HG03280 (cell line): ENCODE measurements at regions not wholly inside any gene's neighbourhood (a gene's known extent, or its start where the extent isn't known, plus 50 kb on each side); places are given as distances from the start of the nearest gene placed in this dataset.
"Not testable (repeated sequence)": the region's sequence is repeated elsewhere in the genome, so short reads cannot be mapped to it uniquely, and the experiment has no call there.

Experiments used
- ATAC-seq: cut with Tn5 transposase; IDR thresholded peaks from one replicate; pipeline ENCODE4 v1.9.1; 2021; ENCODE audit warnings: mild to moderate bottlenecking, moderate library complexity; ENCODE audit not compliant: unreplicated experiment

GRCh38 chr3:4139462-4140140, 163.6 kb upstream of the SETMAR start:
- ATAC-seq, result no peak

- no peak for ATAC-seq
Observed at GRCh38 chr3:4140921-4141320, 162.2 kb upstream of the SETMAR start.

- no peak for ATAC-seq
Observed at GRCh38 chr3:4147556-4148118, 155.5 kb upstream of the SETMAR start.

- ATAC-seq, result no peak
Observed at GRCh38 chr3:4149296-4149695, 153.9 kb upstream of the SETMAR start.

GRCh38 chr3:4150816-4151215, 152.4 kb upstream of the SETMAR start:
- ATAC-seq, result no peak

GRCh38 chr3:4151859-4152258, 151.3 kb upstream of the SETMAR start:
- ATAC-seq, result no peak

- no peak for ATAC-seq
Observed at GRCh38 chr3:4153771-4154170, 149.4 kb upstream of the SETMAR start.

- ATAC-seq, result no peak
Observed at GRCh38 chr3:4158329-4158728, 144.8 kb upstream of the SETMAR start.

- no peak for ATAC-seq
Observed at GRCh38 chr3:4162096-4162495, 141.1 kb upstream of the SETMAR start.

GRCh38 chr3:4163011-4163410, 140.2 kb upstream of the SETMAR start:
- no peak for ATAC-seq

GRCh38 chr3:4166540-4166939, 136.6 kb upstream of the SETMAR start:
- no peak for ATAC-seq

GRCh38 chr3:4167230-4167629, 135.9 kb upstream of the SETMAR start:
- ATAC-seq, result not testable (repeated sequence)

- ATAC-seq, result no peak
Observed at GRCh38 chr3:4174791-4175190, 128.4 kb upstream of the SETMAR start.

- ATAC-seq, result no peak
Observed at GRCh38 chr3:4191971-4192370, 111.2 kb upstream of the SETMAR start.

- no peak for ATAC-seq
Observed at GRCh38 chr3:4195006-4195405, 108.2 kb upstream of the SETMAR start.

GRCh38 chr3:4196506-4197147, 106.5 kb upstream of the SETMAR start:
- ATAC-seq, result no peak

- no peak for ATAC-seq
Observed at GRCh38 chr3:4197670-4198069, 105.5 kb upstream of the SETMAR start.

GRCh38 chr3:4198491-4198890, 104.7 kb upstream of the SETMAR start:
- ATAC-seq, result no peak

GRCh38 chr3:4204776-4205175, 98.4 kb upstream of the SETMAR start:
- ATAC-seq, result not testable (repeated sequence)

- no peak for ATAC-seq
Observed at GRCh38 chr3:4207672-4208071, 95.5 kb upstream of the SETMAR start.

GRCh38 chr3:4208556-4208955, 94.6 kb upstream of the SETMAR start:
- no peak for ATAC-seq

GRCh38 chr3:4211610-4212009, 91.6 kb upstream of the SETMAR start:
- no peak for ATAC-seq
